T1000 (cell line): ENCODE measurements at regions not wholly inside any gene's neighbourhood (a gene's known extent, or its start where the extent isn't known, plus 50 kb on each side); places are given as distances from the start of the nearest gene placed in this dataset.
"Not testable (repeated sequence)": the region's sequence is repeated elsewhere in the genome, so short reads cannot be mapped to it uniquely, and the experiment has no call there.

Experiments
- DNase-seq: peaks from one replicate; lab custom pipeline; 2025; ENCODE audit warnings: mixed read lengths; lab: John Stamatoyannopoulos, UW

GRCh38 chr20:17836303-17836861 is 132.2 kb downstream of the SNX5 start:
- DNase-seq: no peak

GRCh38 chr20:17835934-17836300 is 132.7 kb downstream of the SNX5 start:
- no peak for DNase-seq

- DNase-seq: peak; percentile 69
These were observed 133.2 kb downstream of the SNX5 start for GRCh38 chr20:17835240-17835933.

- no peak for DNase-seq
These were observed 133.8 kb downstream of the SNX5 start for GRCh38 chr20:17834804-17835203.

- DNase-seq: no peak
These were observed 133.4 kb downstream of the BANF2 start for GRCh38 chr20:17833036-17833674.

GRCh38 chr20:17832236-17832915 is 132.6 kb downstream of the BANF2 start:
- no peak for DNase-seq

- no peak for DNase-seq
These were observed 128.9 kb downstream of the BANF2 start for GRCh38 chr20:17828598-17829144.

- no peak for DNase-seq
These were observed 128.2 kb downstream of the BANF2 start for GRCh38 chr20:17827759-17828559.

GRCh38 chr20:17827079-17827478 is 127.3 kb downstream of the BANF2 start:
- no peak for DNase-seq

- DNase-seq: no peak
These were observed 126.4 kb downstream of the BANF2 start for GRCh38 chr20:17825960-17826843.

- DNase-seq: no peak
These were observed 125.6 kb downstream of the BANF2 start for GRCh38 chr20:17825252-17825959.

- DNase-seq: no peak
These were observed 125.0 kb downstream of the BANF2 start for GRCh38 chr20:17824676-17825251.

GRCh38 chr20:17823409-17824144 is 123.8 kb downstream of the BANF2 start:
- no peak for DNase-seq

- DNase-seq: no peak
These were observed 123.0 kb downstream of the BANF2 start for GRCh38 chr20:17822540-17823408.

GRCh38 chr20:17822039-17822438 is 122.3 kb downstream of the BANF2 start:
- no peak for DNase-seq

- not testable (repeated sequence) for DNase-seq
These were observed 121.8 kb downstream of the BANF2 start for GRCh38 chr20:17821606-17822005.

GRCh38 chr20:17819395-17820093 is 119.8 kb downstream of the BANF2 start:
- no peak for DNase-seq
